Astrocyte (in vitro differentiated cells and primary cell): ENCODE measurements at regions not wholly inside any gene's neighbourhood (a gene's known extent, or its start where the extent isn't known, plus 50 kb on each side); places are given as distances from the start of the nearest gene placed in this dataset.

ENCODE experiments used
- DNase-seq: peaks from one replicate; pipeline ENCODE4 v3.0.0-alpha.2; 2010; ENCODE audit warnings: low read depth
- FAIRE-seq: peaks from 2 replicates; lab custom pipeline; 2011; peaks lifted over from hg19 to GRCh38; lab: Jason Lieb, UNC
- H2AFZ ChIP-seq: 2 replicates; pipeline ENCODE4 v1.6.0; 2012; ENCODE audit warnings: low read depth, low read length, inconsistent platforms
- H3K27ac ChIP-seq: 2 replicates; pipeline ENCODE4 v1.5.1; 2011; ENCODE audit warnings: low read depth, low read length, inconsistent platforms
- H3K27me3 ChIP-seq: 2 replicates; pipeline ENCODE4 v1.6.0; 2011; ENCODE audit warnings: low read length, inconsistent platforms; ENCODE audit not compliant: insufficient read depth
- H3K36me3 ChIP-seq: 2 replicates; pipeline ENCODE4 v1.5.1; 2011; ENCODE audit warnings: low read length, inconsistent platforms; ENCODE audit not compliant: insufficient read depth
- H3K4me1 ChIP-seq: 2 replicates; pipeline ENCODE4 v1.5.1; 2011; ENCODE audit warnings: low read length, inconsistent platforms; ENCODE audit not compliant: insufficient read depth
- H3K4me2 ChIP-seq: 2 replicates; pipeline ENCODE4 v1.6.0; 2012; ENCODE audit warnings: low read length, inconsistent platforms
- H3K4me3 ChIP-seq: 2 replicates; pipeline ENCODE4 v1.5.1; 2011; ENCODE audit warnings: low read depth, mild to moderate bottlenecking, low read length, inconsistent platforms; ENCODE audit not compliant: insufficient read depth
- H3K79me2 ChIP-seq: 2 replicates; pipeline ENCODE4 v1.6.0; 2012; ENCODE audit warnings: mild to moderate bottlenecking, low read length, inconsistent platforms; ENCODE audit not compliant: insufficient read depth
- H3K9ac ChIP-seq: 2 replicates; pipeline ENCODE4 v1.6.0; 2012; ENCODE audit warnings: mild to moderate bottlenecking, low read length, inconsistent platforms
- H3K9me3 ChIP-seq: 2 replicates; pipeline ENCODE4 v1.5.1; 2012; ENCODE audit warnings: low read depth, mild to moderate bottlenecking, low read length, inconsistent platforms; ENCODE audit not compliant: insufficient read depth
- H4K20me1 ChIP-seq: 2 replicates; pipeline ENCODE4 v1.6.0; 2012; ENCODE audit warnings: low read length, inconsistent platforms; ENCODE audit not compliant: insufficient read depth
- H3K27ac Mint-ChIP-seq: one replicate; pipeline ENCODE4 v1.8.0; 2021; ENCODE audit warnings: mild to moderate bottlenecking, mixed read lengths; ENCODE audit not compliant: unreplicated experiment
- H3K27me3 Mint-ChIP-seq: one replicate; pipeline ENCODE4 v1.8.0; 2021; ENCODE audit warnings: low read depth, mixed read lengths; ENCODE audit not compliant: unreplicated experiment
- H3K36me3 Mint-ChIP-seq: one replicate; pipeline ENCODE4 v1.8.0; 2021; ENCODE audit warnings: low read depth, mixed read lengths; ENCODE audit not compliant: unreplicated experiment
- H3K4me1 Mint-ChIP-seq: one replicate; pipeline ENCODE4 v1.8.0; 2021; ENCODE audit warnings: low read depth, mixed read lengths; ENCODE audit not compliant: unreplicated experiment
- H3K4me3 Mint-ChIP-seq: one replicate; pipeline ENCODE4 v1.8.0; 2021; ENCODE audit warnings: mild to moderate bottlenecking, moderate library complexity, mixed read lengths; ENCODE audit not compliant: unreplicated experiment
- H3K9me3 Mint-ChIP-seq: one replicate; pipeline ENCODE4 v1.8.0; 2021; ENCODE audit warnings: mild to moderate bottlenecking, mixed read lengths; ENCODE audit not compliant: unreplicated experiment
- CTCF ChIP-seq: IDR thresholded peaks from 2 replicates; pipeline ENCODE4 v1.5.1; 2011; ENCODE audit warnings: low read depth, mild to moderate bottlenecking, inconsistent platforms, low read length, moderate library complexity; ENCODE audit not compliant: insufficient read depth
- EZH2 ChIP-seq: IDR thresholded peaks from 2 replicates; pipeline ENCODE4 v1.6.1; 2012; ENCODE audit warnings: mild to moderate bottlenecking, low read length, inconsistent platforms; ENCODE audit not compliant: insufficient read depth

- DNase-seq (no peak), FAIRE-seq (no peak)
- H3K9me3 Mint-ChIP-seq, result peaks cover 5% of the 10 kb centered on the region
- Histone ChIP-seq H4K20me1 (no peaks in the 10 kb centered on the region), H2AFZ (no peak overlapping the region), H3K4me1 (no peaks in the 10 kb centered on the region), H3K9ac (no peak overlapping the region), H3K9me3 (no peaks in the 10 kb centered on the region), H3K79me2 (no peaks in the 10 kb centered on the region), H3K27me3 (no peaks in the 10 kb centered on the region), H3K4me2 (no peak overlapping the region), H3K36me3 (no peaks in the 10 kb centered on the region), H3K4me3 (no peak overlapping the region), H3K27ac (no peak overlapping the region)
- H3K4me1 Mint-ChIP-seq, result peaks cover 5% of the 10 kb centered on the region
- H3K27ac Mint-ChIP-seq, result no peak overlapping the region
- H3K4me3 Mint-ChIP-seq, result no peak overlapping the region
- TF ChIP-seq CTCF, result no peak
- no peak for TF ChIP-seq EZH2
- H3K36me3 Mint-ChIP-seq, result peaks cover 2% of the 10 kb centered on the region
- H3K27me3 Mint-ChIP-seq, result no peaks in the 10 kb centered on the region
These were observed 84.5 kb upstream of the ATXN3L start for GRCh38 chrX:13404364-13404763.

GRCh38 chrX:13401724-13402123, 81.9 kb upstream of the ATXN3L start:
- H3K27ac Mint-ChIP-seq, result no peak overlapping the region

More at GRCh38 chrX:13401724-13402123, 81.9 kb upstream of the ATXN3L start:
- Histone ChIP-seq H2AFZ (no peak overlapping the region), H4K20me1 (no peaks in the 10 kb centered on the region), H3K4me1 (peaks cover 19% of the 10 kb centered on the region), H3K27ac (no peak overlapping the region), H3K9me3 (no peaks in the 10 kb centered on the region), H3K9ac (no peak overlapping the region), H3K4me2 (no peak overlapping the region), H3K27me3 (no peaks in the 10 kb centered on the region), H3K4me3 (no peak overlapping the region), H3K36me3 (no peaks in the 10 kb centered on the region), H3K79me2 (no peaks in the 10 kb centered on the region)
- FAIRE-seq (no peak), DNase-seq (no peak)
- Mint-ChIP-seq H3K4me3 (no peak overlapping the region), H3K36me3 (peaks cover under 1% of the 10 kb centered on the region), H3K9me3 (no peaks in the 10 kb centered on the region), H3K4me1 (peaks cover 19% of the 10 kb centered on the region), H3K27me3 (no peaks in the 10 kb centered on the region)
- no peak for TF ChIP-seq EZH2
- no peak for TF ChIP-seq CTCF
